GM19467 (cell line): ENCODE measurements at regions not wholly inside any gene's neighbourhood (a gene's known extent, or its start where the extent isn't known, plus 50 kb on each side); places are given as distances from the start of the nearest gene placed in this dataset.
A peak's percentile ranks its signal among the peaks of the same experiment; 100 is the strongest.

Experiments used
- ATAC-seq: cut with Tn5 transposase; IDR thresholded peaks from one replicate; pipeline ENCODE4 v1.9.1; 2021; ENCODE audit warnings: mild to moderate bottlenecking, moderate library complexity; ENCODE audit not compliant: unreplicated experiment

- no peak for ATAC-seq
Measured at GRCh38 chr3:30162579-30162978, 443.8 kb upstream of the TGFBR2 start.

- ATAC-seq, result no peak
Measured at GRCh38 chr3:30166535-30166934, 439.9 kb upstream of the TGFBR2 start.

- ATAC-seq, result no peak
Measured at GRCh38 chr3:30167541-30168011, 438.8 kb upstream of the TGFBR2 start.

GRCh38 chr3:30169487-30169886 lies 436.9 kb upstream of the TGFBR2 start:
- no peak for ATAC-seq

GRCh38 chr3:30170681-30171438 lies 435.5 kb upstream of the TGFBR2 start:
- no peak for ATAC-seq

GRCh38 chr3:30174357-30174756 lies 432.0 kb upstream of the TGFBR2 start:
- no peak for ATAC-seq

- ATAC-seq, result no peak
Measured at GRCh38 chr3:30180310-30181177, 425.9 kb upstream of the TGFBR2 start.

- ATAC-seq, result no peak
Measured at GRCh38 chr3:30181178-30181465, 425.3 kb upstream of the TGFBR2 start.

GRCh38 chr3:30181581-30181980 lies 424.8 kb upstream of the TGFBR2 start:
- ATAC-seq, result no peak

GRCh38 chr3:30183421-30183820 lies 423.0 kb upstream of the TGFBR2 start:
- no peak for ATAC-seq

- no peak for ATAC-seq
Measured at GRCh38 chr3:30184091-30184810, 422.1 kb upstream of the TGFBR2 start.

- ATAC-seq, result no peak
Measured at GRCh38 chr3:30185872-30186271, 420.5 kb upstream of the TGFBR2 start.

GRCh38 chr3:30186741-30187219 lies 419.6 kb upstream of the TGFBR2 start:
- no peak for ATAC-seq

GRCh38 chr3:30187366-30187765 lies 419.0 kb upstream of the TGFBR2 start:
- no peak for ATAC-seq

- ATAC-seq, result no peak
Measured at GRCh38 chr3:30188713-30189112, 417.7 kb upstream of the TGFBR2 start.

GRCh38 chr3:30189900-30190299 lies 416.5 kb upstream of the TGFBR2 start:
- no peak for ATAC-seq

GRCh38 chr3:30193625-30194044 lies 412.8 kb upstream of the TGFBR2 start:
- ATAC-seq, result no peak

GRCh38 chr3:30195352-30195751 lies 411.0 kb upstream of the TGFBR2 start:
- no peak for ATAC-seq

GRCh38 chr3:30198162-30198561 lies 408.2 kb upstream of the TGFBR2 start:
- ATAC-seq, result no peak

- peak; percentile 72 for ATAC-seq
Measured at GRCh38 chr3:30199096-30199759, 407.2 kb upstream of the TGFBR2 start.

GRCh38 chr3:30199855-30200254 lies 406.5 kb upstream of the TGFBR2 start:
- no peak for ATAC-seq
